ENCODE measurements at regions not wholly inside any gene's neighbourhood (a gene's known extent, or its start where the extent isn't known, plus 50 kb on each side); places are given as distances from the start of the nearest gene placed in this dataset.

- TF ChIP-seq CTCF (conservative IDR thresholded peaks at IDR 0.05; ENCODE audit: low read depth, low read length), result no peak
- H3K4me3 ChIP-seq (ENCODE audit: low read depth, low read length), result no peak overlapping the region
- no peak for DNase-seq (ENCODE audit: low read depth)
Measured at GRCh38 chr5:145471831-145472612, 363.1 kb downstream of the PRELID2 start.

- no peak overlapping the region for H3K4me3 ChIP-seq (ENCODE audit: low read depth, low read length)
- DNase-seq (ENCODE audit: low read depth), result no peak
- TF ChIP-seq CTCF (conservative IDR thresholded peaks at IDR 0.05; ENCODE audit: low read depth, low read length), result no peak
Measured at GRCh38 chr5:145471026-145471425, 364.1 kb downstream of the PRELID2 start.

GRCh38 chr5:145470396-145470979, 364.7 kb downstream of the PRELID2 start:
- DNase-seq (ENCODE audit: low read depth), result no peak
- no peak for TF ChIP-seq CTCF (conservative IDR thresholded peaks at IDR 0.05; ENCODE audit: low read depth, low read length)
- H3K4me3 ChIP-seq (ENCODE audit: low read depth, low read length), result no peak overlapping the region

GRCh38 chr5:145467446-145467845, 367.7 kb downstream of the PRELID2 start:
- TF ChIP-seq CTCF (conservative IDR thresholded peaks at IDR 0.05; ENCODE audit: low read depth, low read length), result no peak

GRCh38 chr5:145466533-145466932, 368.6 kb downstream of the PRELID2 start:
- no peak for TF ChIP-seq CTCF (conservative IDR thresholded peaks at IDR 0.05; ENCODE audit: low read depth, low read length)
- H3K4me3 ChIP-seq (ENCODE audit: low read depth, low read length), result no peak overlapping the region
- DNase-seq (ENCODE audit: low read depth), result no peak

More at GRCh38 chr5:145467446-145467845, 367.7 kb downstream of the PRELID2 start:
- no peak overlapping the region for H3K4me3 ChIP-seq (ENCODE audit: low read depth, low read length)
- DNase-seq (ENCODE audit: low read depth), result no peak

- H3K4me3 ChIP-seq (ENCODE audit: low read depth, low read length), result peak overlapping the region; percentile 8
- DNase-seq (ENCODE audit: low read depth), result peak; percentile 54
- no peak for TF ChIP-seq CTCF (conservative IDR thresholded peaks at IDR 0.05; ENCODE audit: low read depth, low read length)
Measured at GRCh38 chr5:145465474-145466263, 369.5 kb downstream of the PRELID2 start.
